NCI-H748 (cell line): ENCODE measurements at regions not wholly inside any gene's neighbourhood (a gene's known extent, or its start where the extent isn't known, plus 50 kb on each side); places are given as distances from the start of the nearest gene placed in this dataset.

Experiments used
- DNase-seq: peaks from one replicate; lab custom pipeline; 2025; ENCODE audit not compliant: unreplicated experiment; lab: John Stamatoyannopoulos, UW

DNA sequence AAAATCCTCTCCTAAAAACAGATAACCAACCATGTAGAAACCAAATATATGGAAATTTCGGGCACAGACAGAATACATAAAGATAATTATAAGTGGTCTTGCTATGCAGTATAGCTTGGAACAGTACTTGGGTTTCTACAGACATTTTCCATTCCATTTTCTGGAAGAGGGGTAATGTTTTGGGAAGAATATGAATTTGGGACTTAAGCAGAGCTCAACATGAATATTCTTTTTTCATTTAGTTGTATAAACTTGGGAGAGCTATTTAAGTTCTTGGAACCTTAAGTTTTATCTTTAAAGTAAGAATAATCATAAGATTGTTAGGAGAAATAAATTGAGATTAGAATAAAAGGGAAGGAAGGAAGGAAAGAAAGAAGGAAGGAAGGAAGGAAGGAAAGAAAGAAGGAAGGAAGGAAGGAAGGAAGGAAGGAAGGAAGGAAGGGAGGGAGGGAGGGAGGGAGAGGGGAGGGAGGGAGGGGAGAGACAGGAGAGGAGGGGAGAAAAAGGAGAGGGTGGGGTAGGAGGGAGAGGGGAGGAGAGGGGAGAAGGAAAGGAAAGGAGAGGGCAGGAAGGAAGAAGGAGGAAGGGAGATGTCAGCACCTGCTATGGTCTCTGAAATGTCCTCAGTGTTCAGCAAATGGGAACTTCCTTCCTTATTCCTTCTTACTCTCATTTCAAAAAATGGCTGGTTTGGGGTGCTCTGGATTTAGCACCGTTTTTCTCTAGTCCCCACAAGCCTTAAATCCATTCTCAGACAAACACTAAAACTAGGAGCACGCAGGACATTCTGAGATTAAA lies 248.3 kb downstream of the LY86 start:
- no peak for DNase-seq

DNA sequence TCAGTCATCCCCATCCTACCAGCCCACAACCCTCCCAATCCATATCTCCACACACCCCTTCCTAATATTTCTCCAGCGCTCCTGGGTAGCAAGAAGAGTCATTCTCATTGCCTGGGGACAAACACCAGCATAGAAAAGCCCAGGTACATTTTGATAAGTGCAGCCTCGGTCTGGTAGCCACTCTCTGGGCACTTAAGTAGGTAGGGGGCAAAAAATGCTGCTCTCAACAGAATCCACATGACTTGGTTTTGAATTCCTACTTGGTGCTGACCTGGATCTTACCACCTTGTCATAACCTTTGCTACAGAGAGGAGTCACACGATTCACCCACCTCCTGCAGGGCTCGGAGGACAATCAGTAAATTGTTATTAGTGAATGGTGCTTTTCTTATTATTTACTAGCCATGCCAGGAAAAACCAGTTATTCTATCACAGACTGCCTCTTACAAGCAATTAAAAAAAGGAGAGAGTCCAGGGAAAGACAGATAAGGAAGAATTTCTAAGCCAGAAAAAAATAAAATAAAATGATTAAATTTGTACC lies 249.1 kb downstream of the LY86 start:
- DNase-seq = no peak

DNA sequence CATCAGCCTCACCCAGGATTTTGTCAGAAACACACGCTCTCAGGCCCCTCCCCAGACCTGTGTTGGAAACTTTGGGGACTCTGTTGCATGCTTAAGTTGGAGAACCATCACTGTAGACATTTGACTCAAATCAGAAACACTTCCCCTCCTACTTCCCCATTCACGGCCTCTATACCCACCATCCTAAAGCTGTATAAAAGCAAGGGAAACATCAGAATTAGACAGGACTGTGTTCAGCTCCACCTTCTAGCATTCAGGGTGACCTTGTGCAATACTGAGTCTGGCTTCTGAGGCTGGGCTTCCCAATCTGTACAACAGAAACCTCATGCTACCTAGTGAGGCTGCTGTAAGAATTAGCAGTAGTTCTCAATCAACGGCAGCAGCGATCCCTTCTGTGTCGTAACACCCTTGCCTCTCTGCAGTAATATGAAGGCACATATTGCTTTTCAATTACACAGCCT lies 252.3 kb downstream of the LY86 start:
- no peak for DNase-seq

DNA sequence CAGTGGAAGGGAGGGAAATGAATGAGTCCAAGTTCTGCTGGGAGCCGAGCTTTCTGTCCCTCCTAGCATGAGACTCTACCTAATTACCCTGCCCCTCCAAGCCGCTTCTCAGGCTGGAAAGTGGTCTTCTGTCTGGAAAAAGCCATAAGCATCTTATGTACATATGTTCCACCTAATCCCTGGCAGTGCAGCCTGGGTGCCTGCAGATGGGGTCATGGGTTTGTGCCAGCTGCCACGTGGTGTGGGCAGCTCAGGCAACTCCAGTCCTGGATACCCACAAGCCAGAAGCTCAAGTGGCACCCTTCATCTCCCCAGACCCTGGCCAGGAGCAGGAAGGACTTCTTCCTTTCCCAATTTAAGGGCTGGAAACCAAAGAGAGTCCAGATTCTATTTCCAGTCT lies 253.1 kb downstream of the LY86 start:
- DNase-seq = no peak

GRCh38 chr6:6842291-6842690 lies 253.8 kb downstream of the LY86 start:
- DNase-seq = no peak

DNA sequence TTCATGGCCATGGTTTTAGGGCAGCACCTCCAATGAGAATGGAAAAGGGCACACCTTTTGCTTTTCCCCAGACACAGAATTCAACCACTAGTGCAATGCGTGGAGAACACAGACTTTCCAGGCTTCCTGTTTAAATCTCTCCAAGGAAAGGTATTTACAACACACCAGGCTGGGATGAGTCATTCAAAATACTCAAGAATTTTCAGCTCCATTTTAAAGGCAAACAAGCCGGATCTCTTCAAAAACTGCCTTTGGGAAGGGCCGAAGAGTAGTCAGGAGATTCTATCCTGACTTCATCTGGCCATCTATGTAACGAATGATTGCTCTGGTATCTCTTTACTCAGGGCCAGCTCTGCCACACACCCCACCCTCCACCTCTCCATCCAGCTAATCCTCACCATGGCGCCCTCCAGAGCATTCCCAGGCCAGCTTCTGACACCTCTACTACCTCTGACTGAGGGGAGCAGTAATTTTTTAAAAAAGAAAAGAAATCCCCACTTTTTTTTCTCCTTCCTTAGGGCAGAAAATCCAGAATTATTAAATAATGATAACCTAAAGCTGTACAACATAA lies 254.6 kb downstream of the LY86 start:
- DNase-seq = no peak

- no peak for DNase-seq
Measured at GRCh38 chr6:6843777-6844176, 255.3 kb downstream of the LY86 start.

- DNase-seq = no peak
Measured at GRCh38 chr6:6844530-6844929, 256.0 kb downstream of the LY86 start.

GRCh38 chr6:6845603-6846002 lies 257.1 kb downstream of the LY86 start:
- DNase-seq = no peak

GRCh38 chr6:6847591-6847990 lies 259.1 kb downstream of the LY86 start:
- no peak for DNase-seq

- peak; percentile 38 for DNase-seq
Measured at GRCh38 chr6:6851059-6851948, 256.5 kb upstream of the RREB1 start.

DNA sequence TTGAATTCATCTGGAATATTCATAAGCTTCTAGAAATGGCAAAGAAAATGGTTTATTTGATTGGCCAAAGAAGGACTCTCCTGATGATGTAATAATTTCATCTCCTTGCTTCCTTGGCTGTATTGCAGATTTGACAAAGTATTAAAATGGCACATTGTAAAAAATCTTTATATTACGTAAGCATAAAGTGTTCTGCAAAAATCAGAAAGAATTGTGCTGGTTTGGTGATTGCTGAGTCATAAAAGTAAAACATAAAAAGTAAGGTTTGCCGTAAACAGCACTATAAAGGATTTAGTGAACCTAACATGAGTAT lies 255.9 kb upstream of the RREB1 start:
- DNase-seq = no peak

DNA sequence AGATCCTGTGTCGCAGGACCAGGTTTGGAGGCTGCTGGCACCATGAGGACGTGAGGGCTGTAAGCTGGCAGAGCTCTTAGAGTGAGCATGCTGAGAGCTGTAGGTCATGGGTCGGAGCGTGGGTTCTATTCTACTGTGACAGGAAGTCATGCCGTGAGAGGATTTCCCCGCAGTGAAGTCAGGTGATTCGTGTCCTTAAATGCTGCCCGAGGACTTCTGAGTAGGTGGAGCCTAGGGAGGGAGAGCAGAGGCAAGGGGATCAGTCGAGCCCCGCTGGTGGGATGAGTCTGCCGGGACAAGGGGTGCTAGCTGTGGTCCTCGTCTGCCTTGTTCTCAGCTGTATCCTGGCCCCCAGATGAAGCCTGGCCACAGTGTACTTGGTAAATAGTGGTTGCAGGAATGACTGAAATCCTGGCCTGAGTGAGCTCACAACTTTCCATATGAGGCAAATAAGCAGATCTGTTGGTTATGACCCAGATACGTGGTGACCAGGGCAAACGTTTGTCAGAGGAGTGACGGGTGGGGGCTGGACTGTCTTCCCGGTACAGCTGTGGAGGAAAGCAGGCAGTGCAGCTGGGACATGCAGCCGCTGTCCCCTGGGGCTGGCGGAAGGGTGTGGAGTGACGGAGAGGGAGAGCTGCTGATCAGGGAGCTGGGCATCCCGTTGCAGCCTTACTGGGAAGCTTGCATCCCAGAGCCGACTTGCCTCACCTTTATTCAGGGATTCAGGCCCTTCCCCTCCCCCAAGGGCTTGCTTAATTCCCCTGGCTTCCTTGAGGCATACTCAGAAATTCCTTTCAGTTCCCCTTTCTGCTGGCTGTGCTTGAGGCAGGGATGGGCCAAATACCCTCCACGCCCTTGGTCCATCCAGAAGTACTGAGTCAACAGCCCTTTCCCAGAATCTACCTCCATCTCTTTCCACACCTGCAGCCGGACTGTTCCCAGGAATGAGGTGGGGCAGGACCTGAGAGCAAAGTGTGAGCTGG lies 250.9 kb upstream of the RREB1 start:
- no peak for DNase-seq

- no peak for DNase-seq
Measured at GRCh38 chr6:6857528-6857927, 250.2 kb upstream of the RREB1 start.

DNA sequence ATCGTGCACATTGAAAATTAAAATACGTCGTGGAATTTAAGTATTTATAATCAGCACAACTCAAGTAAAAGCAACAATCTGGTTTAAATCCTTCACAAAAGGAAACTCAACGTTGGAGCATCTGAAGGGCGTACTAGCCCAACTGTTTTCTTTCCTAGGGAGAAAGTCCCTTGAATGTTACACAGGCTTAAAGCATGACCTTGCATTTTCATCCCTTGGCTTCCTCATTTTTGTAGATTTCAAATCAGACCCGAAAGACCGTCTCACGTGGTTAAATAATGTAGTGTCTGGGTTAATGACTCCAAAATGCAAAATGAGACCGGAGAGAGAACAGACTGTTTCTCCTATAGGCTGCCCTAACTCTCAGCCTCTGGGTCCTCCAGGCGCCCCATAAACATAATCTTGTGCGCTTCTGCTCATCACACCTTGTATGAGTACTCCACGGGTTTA lies 249.2 kb upstream of the RREB1 start:
- no peak for DNase-seq

DNA sequence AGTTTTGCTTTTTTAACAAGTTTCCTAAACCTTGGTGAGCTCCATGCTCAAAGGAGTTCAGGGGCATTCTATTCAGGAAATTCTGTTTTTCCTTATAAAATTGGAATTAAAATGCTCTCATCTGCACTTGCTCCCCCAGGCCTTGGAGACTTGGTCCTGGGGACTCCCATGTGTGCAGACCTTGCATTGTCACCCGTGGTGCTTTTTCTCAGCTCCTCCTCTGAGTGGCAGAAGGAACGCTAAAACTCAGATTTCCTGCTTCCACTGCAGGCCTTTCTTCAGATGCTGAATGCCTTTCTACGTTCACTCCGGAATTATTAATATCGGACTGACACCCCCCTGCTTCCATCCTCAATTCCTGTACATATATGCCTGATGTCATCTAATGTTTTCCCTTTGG lies 248.7 kb upstream of the RREB1 start:
- no peak for DNase-seq

GRCh38 chr6:6859722-6860121 lies 248.0 kb upstream of the RREB1 start:
- no peak for DNase-seq

GRCh38 chr6:6860863-6861262 lies 246.9 kb upstream of the RREB1 start:
- no peak for DNase-seq

DNA sequence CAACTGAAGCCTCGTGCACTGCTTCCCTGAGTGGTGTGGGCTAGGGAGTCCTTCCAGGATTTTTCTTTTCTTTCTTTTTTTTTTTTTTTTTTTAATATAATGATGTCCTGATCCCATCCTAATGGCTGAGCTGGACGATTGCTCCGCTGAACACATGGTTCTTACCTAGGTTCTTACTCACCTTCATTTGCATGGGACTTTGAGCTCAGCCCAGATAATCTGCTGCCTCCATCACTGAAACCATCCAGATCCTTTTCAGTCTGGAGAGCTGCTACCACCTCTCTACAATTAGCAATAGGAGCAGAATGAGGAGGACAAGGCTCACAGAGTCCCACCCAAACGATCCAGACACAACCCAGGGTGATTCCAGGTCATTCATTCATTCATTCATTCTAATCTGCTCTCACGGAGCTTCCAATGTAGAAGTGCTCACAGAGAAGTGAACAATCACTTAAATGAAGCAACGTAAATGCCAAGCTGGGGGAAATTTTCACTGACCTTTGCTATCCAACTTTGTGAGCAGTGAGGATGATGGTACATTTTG lies 246.3 kb upstream of the RREB1 start:
- DNase-seq = no peak

GRCh38 chr6:6861995-6862394 lies 245.8 kb upstream of the RREB1 start:
- DNase-seq = no peak
